IPS DF 19.7 (cell line): ENCODE measurements at regions not wholly inside any gene's neighbourhood (a gene's known extent, or its start where the extent isn't known, plus 50 kb on each side); places are given as distances from the start of the nearest gene placed in this dataset.
"Not testable (repeated sequence)": the region's sequence is repeated elsewhere in the genome, so short reads cannot be mapped to it uniquely, and the experiment has no call there.

ENCODE experiments used
- DNase-seq: peaks from one replicate; pipeline ENCODE4 v3.0.0-alpha.2; 2013; ENCODE audit warnings: low read depth, low spot score

- DNase-seq: no peak
Observed at GRCh38 chr9:111276431-111277128, 53.4 kb downstream of the OR2K2 start.

- DNase-seq: no peak
Observed at GRCh38 chr9:111274737-111275136, 55.3 kb downstream of the OR2K2 start.

- DNase-seq: no peak
Observed at GRCh38 chr9:111272581-111272980, 57.4 kb downstream of the OR2K2 start.

- no peak for DNase-seq
Observed at GRCh38 chr9:111271481-111272080, 58.4 kb downstream of the OR2K2 start.

- DNase-seq: no peak
Observed at GRCh38 chr9:111271047-111271446, 59.0 kb downstream of the OR2K2 start.

GRCh38 chr9:111266024-111266423 is 64.0 kb downstream of the OR2K2 start:
- DNase-seq: not testable (repeated sequence)

- DNase-seq: no peak
Observed at GRCh38 chr9:111263116-111263515, 66.9 kb downstream of the OR2K2 start.

GRCh38 chr9:111258875-111259271 is 71.2 kb downstream of the OR2K2 start:
- no peak for DNase-seq

- no peak for DNase-seq
Observed at GRCh38 chr9:111258209-111258874, 71.7 kb downstream of the OR2K2 start.

GRCh38 chr9:111253742-111254437 is 76.1 kb downstream of the OR2K2 start:
- DNase-seq: no peak

- no peak for DNase-seq
Observed at GRCh38 chr9:111250875-111251842, 78.9 kb downstream of the OR2K2 start.

- DNase-seq: no peak
Observed at GRCh38 chr9:111237447-111237846, 92.6 kb downstream of the OR2K2 start.

GRCh38 chr9:111236332-111236731 is 93.7 kb downstream of the OR2K2 start:
- DNase-seq: no peak

- DNase-seq: no peak
Observed at GRCh38 chr9:111233963-111234362, 96.1 kb downstream of the OR2K2 start.

GRCh38 chr9:111232997-111233790 is 96.8 kb downstream of the OR2K2 start:
- no peak for DNase-seq

GRCh38 chr9:111231801-111232580 is 98.0 kb downstream of the OR2K2 start:
- no peak for DNase-seq

GRCh38 chr9:111222757-111223156 is 107.3 kb downstream of the OR2K2 start:
- no peak for DNase-seq

GRCh38 chr9:111212874-111213273 is 117.2 kb downstream of the OR2K2 start:
- DNase-seq: no peak

- DNase-seq: no peak
Observed at GRCh38 chr9:111198936-111199335, 131.1 kb downstream of the OR2K2 start.

GRCh38 chr9:111197256-111197655 is 132.8 kb downstream of the OR2K2 start:
- no peak for DNase-seq
